CD8-positive, alpha-beta memory T cell (primary cell): ENCODE measurements at regions not wholly inside any gene's neighbourhood (a gene's known extent, or its start where the extent isn't known, plus 50 kb on each side); places are given as distances from the start of the nearest gene placed in this dataset.

Source experiments
- CTCF ChIA-PET: fragments of 350-600 bp; sonication (Branson Sonifier 250); formaldehyde crosslinking; loops from one replicate; lab custom pipeline; 2021; ENCODE audit warnings: antibody characterized with exemption; lab: Charles Lee
- POLR2A ChIA-PET: fragments of 350-600 bp; sonication (Branson Sonifier 250); formaldehyde crosslinking; loops from one replicate; lab custom pipeline; 2021; ENCODE audit warnings: antibody characterized with exemption; lab: Charles Lee
- DNase-seq, 5 donors: peaks; one replicate each; pipeline versions ENCODE4 v3.0.0 to v3.0.0-alpha.2; 2020 to 2022; ENCODE audit warnings: mixed read lengths in 1 of 5
- H3K27ac ChIP-seq: one replicate; pipeline ENCODE4 v1.7.0; 2013; ENCODE audit warnings: low read depth, mild to moderate bottlenecking, low read length, moderate library complexity
- H3K27me3 ChIP-seq: 2 replicates; pipeline ENCODE4 v1.7.0; 2013; ENCODE audit warnings: low read length, mild to moderate bottlenecking; ENCODE audit not compliant: insufficient read depth, poor library complexity, severe bottlenecking
- H3K36me3 ChIP-seq: 2 replicates; pipeline ENCODE4 v1.7.0; 2013; ENCODE audit warnings: mild to moderate bottlenecking, low read length, moderate library complexity; ENCODE audit not compliant: insufficient read depth
- H3K4me1 ChIP-seq: 2 replicates; pipeline ENCODE4 v1.7.0; 2013; ENCODE audit warnings: mild to moderate bottlenecking, low read length, moderate library complexity; ENCODE audit not compliant: insufficient read depth
- H3K4me3 ChIP-seq: 2 replicates; pipeline ENCODE4 v1.7.0; 2013; ENCODE audit warnings: mild to moderate bottlenecking, low read length
- H3K9me3 ChIP-seq: 2 replicates; pipeline ENCODE4 v1.7.0; 2013; ENCODE audit warnings: mild to moderate bottlenecking, low read length
- H3K27ac Mint-ChIP-seq, 8 donors: one replicate each; pipeline ENCODE4 v1.8.0; 2020 to 2021; ENCODE audit warnings: mixed read lengths in 8 of 8, mild to moderate bottlenecking in 6 of 8, inconsistent platforms in 3 of 8, moderate library complexity in 3 of 8
- H3K27me3 Mint-ChIP-seq, 2 donors: one replicate each; pipeline ENCODE4 v1.8.0; 2020 to 2021; ENCODE audit warnings: mixed read lengths in 2 of 2, mild to moderate bottlenecking in 1 of 2, moderate library complexity in 1 of 2
- H3K36me3 Mint-ChIP-seq, 3 donors: one replicate each; pipeline ENCODE4 v1.8.0; 2020 to 2021; ENCODE audit warnings: mixed read lengths in 3 of 3, inconsistent platforms in 1 of 3, mild to moderate bottlenecking in 1 of 3
- H3K4me1 Mint-ChIP-seq, 3 donors: one replicate each; pipeline ENCODE4 v1.8.0; 2020 to 2021; ENCODE audit warnings: mixed read lengths in 3 of 3, inconsistent platforms in 1 of 3, mild to moderate bottlenecking in 1 of 3
- H3K4me3 Mint-ChIP-seq, 7 donors: one replicate each; pipeline ENCODE4 v1.8.0; 2020 to 2021; ENCODE audit warnings: mixed read lengths in 7 of 7, mild to moderate bottlenecking in 6 of 7, moderate library complexity in 4 of 7, inconsistent platforms in 2 of 7
- H3K9me3 Mint-ChIP-seq, 5 donors: one replicate each; pipeline ENCODE4 v1.8.0; 2020 to 2022; ENCODE audit warnings: mixed read lengths in 5 of 5, mild to moderate bottlenecking in 3 of 5, moderate library complexity in 2 of 5, inconsistent platforms in 1 of 5

DNA sequence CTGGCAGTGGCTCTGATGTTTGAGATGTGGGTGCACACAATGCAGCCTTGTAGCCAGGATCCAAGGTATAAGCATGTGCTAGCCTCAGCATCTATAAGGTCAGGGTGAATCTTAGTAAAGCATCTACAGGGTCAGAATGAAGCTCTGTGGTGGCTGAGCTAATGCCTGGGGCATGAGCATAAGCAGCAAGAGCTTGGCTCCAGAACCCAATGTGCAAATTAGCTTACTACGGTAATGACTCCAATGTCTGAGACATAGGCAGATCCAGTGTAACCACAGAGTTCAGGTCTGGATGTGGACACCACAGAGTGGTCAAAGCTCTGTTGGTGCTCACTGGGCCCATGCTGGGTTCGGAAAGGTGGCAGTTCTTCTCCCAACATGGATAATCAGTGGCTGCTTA lies 304.5 kb upstream of the NECTIN3 start:
- DNase-seq, result no peak
- Histone ChIP-seq H3K4me1 (no peaks in the 10 kb centered on the region), H3K27ac (no peak overlapping the region), H3K36me3 (no peaks in the 10 kb centered on the region), H3K9me3 (no peaks in the 10 kb centered on the region), H3K27me3 (no peaks in the 10 kb centered on the region), H3K4me3 (no peak overlapping the region)
- H3K27me3 Mint-ChIP-seq, result peaks cover 0 to 5% of the 10 kb centered on the region in 2 donors
- H3K4me1 Mint-ChIP-seq, result no peaks in the 10 kb centered on the region
- ChIA-PET POLR2A (no interaction called here), CTCF (no interaction called here)
- H3K36me3 Mint-ChIP-seq, result no peaks in the 10 kb centered on the region
- no peak overlapping the region for H3K4me3 Mint-ChIP-seq
- peaks cover 2 to 13% (median 5%) of the 10 kb centered on the region in 5 donors for H3K9me3 Mint-ChIP-seq
- no peak overlapping the region for H3K27ac Mint-ChIP-seq

DNA sequence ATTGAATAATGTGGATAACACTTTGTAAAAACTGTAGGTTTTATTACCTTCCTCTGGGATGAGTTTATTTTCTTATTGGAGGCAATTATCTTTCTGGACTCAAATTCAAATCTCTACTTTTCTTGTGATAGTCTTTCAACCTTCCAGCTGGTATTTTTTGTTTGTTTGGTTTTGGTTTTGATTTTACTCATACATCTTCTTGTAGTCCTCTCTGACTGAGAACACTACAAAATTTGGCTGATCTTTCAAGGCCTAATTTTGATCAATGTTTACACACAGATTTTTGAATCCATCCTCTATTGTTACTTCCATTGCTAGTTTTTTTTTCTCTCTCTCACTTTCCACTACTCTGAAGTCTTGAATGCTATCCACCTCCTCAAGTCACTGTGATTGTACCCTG lies 303.8 kb upstream of the NECTIN3 start:
- Histone ChIP-seq H3K4me3 (no peak overlapping the region), H3K4me1 (no peaks in the 10 kb centered on the region), H3K27me3 (no peaks in the 10 kb centered on the region), H3K9me3 (no peaks in the 10 kb centered on the region), H3K36me3 (no peaks in the 10 kb centered on the region), H3K27ac (no peak overlapping the region)
- POLR2A ChIA-PET, result no interaction called here
- DNase-seq, result no peak
- Mint-ChIP-seq H3K27me3 (peaks cover 0 to 5% of the 10 kb centered on the region in 2 donors), H3K4me3 (no peak overlapping the region), H3K36me3 (no peaks in the 10 kb centered on the region), H3K9me3 (peaks cover 2 to 13% (median 5%) of the 10 kb centered on the region in 5 donors), H3K27ac (no peak overlapping the region), H3K4me1 (no peaks in the 10 kb centered on the region)
- CTCF ChIA-PET, result no interaction called here

GRCh38 chr3:110773413-110773954 lies 298.1 kb upstream of the NECTIN3 start:
- Histone ChIP-seq H3K9me3 (no peaks in the 10 kb centered on the region), H3K36me3 (no peaks in the 10 kb centered on the region), H3K27ac (no peak overlapping the region), H3K4me3 (no peak overlapping the region), H3K27me3 (no peaks in the 10 kb centered on the region), H3K4me1 (no peaks in the 10 kb centered on the region)
- H3K9me3 Mint-ChIP-seq, result peaks cover 0 to 2% (median 0%) of the 10 kb centered on the region in 5 donors
- ChIA-PET POLR2A (no interaction called here), CTCF (no interaction called here)
- H3K27ac Mint-ChIP-seq, result no peak overlapping the region
- DNase-seq, result no peak
- no peaks in the 10 kb centered on the region for H3K4me1 Mint-ChIP-seq
- H3K36me3 Mint-ChIP-seq, result no peaks in the 10 kb centered on the region
- peaks cover 0 to 2% of the 10 kb centered on the region in 2 donors for H3K27me3 Mint-ChIP-seq
- no peak overlapping the region for H3K4me3 Mint-ChIP-seq

DNA sequence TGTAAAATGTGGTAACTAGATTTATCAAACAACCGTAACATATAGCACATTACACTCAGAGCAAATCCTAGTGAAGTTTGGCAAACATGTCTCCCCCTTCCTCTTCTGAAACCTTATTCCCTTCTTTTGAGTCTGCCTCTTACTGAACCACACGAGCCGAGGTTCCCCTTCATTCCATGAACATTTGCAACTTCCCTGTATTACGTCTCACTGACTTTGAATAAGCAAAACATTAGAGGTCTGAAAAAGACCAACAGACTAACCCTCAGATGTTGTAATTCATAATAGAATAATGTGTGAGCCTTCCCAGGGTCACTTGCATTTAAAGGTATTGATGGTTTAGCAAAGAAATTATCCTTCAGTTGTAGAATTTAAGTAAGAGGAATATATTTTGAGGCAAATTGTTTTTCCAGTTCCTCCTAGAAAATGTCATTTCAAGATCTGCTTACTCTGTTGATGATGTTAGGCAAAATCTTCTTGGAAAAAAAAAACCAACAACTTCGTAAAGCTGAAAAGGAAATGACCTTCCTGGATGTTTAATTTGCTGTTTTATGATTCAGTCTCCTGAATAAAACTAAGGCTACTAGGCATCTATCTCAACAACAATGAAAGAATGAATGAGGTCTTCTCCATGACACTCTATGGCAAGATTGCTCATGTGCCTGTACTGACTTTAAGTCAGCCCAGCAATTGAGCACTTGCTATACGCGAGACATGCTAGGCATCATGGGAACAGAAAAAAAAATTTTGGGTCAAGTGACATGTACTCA lies 296.9 kb upstream of the NECTIN3 start:
- no peaks in the 10 kb centered on the region for H3K9me3 ChIP-seq
- H3K4me3 Mint-ChIP-seq, result no peak overlapping the region
- no peak overlapping the region for H3K4me3 ChIP-seq
- H3K36me3 Mint-ChIP-seq, result no peaks in the 10 kb centered on the region
- CTCF ChIA-PET, result no interaction called here
- no peaks in the 10 kb centered on the region for H3K4me1 ChIP-seq
- POLR2A ChIA-PET, result no interaction called here
- no peaks in the 10 kb centered on the region for H3K27me3 ChIP-seq
- no peak overlapping the region for H3K27ac ChIP-seq
- no peak for DNase-seq
- peaks cover 0 to 2% of the 10 kb centered on the region in 2 donors for H3K27me3 Mint-ChIP-seq
- H3K36me3 ChIP-seq, result no peaks in the 10 kb centered on the region
- H3K9me3 Mint-ChIP-seq, result peaks cover 0 to 2% (median 0%) of the 10 kb centered on the region in 5 donors
- no peak overlapping the region for H3K27ac Mint-ChIP-seq
- H3K4me1 Mint-ChIP-seq, result no peaks in the 10 kb centered on the region

DNA sequence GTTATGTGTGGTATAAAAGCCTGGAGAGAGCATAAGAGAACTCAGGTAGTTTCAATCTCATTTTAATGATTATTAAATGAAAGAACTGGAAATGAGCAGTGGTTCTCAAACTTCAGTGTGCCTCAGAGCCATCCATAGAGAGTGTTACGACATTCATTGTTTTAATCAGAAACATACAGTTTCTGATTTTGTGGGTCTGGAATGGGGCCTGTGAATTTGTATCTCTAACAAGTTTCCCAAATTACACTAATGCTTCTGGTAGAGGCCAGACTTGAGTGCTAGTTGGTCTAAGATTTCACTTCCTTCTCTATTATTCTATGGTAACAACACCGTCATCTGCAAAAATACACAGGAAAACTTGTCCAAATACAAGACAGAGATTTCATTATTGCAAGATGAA lies 292.0 kb upstream of the NECTIN3 start:
- Mint-ChIP-seq H3K27me3 (no peaks in the 10 kb centered on the region), H3K9me3 (no peaks in the 10 kb centered on the region), H3K4me3 (no peak overlapping the region), H3K36me3 (no peaks in the 10 kb centered on the region), H3K27ac (no peak overlapping the region), H3K4me1 (no peaks in the 10 kb centered on the region)
- H3K4me1 ChIP-seq, result no peaks in the 10 kb centered on the region
- no peak overlapping the region for H3K27ac ChIP-seq
- ChIA-PET CTCF (no interaction called here), POLR2A (interaction anchor here (0.7 kb wide), 1 partner anchor 87 kb away, joined by 3 read pairs; no protein-coding TSS in a partner anchor)
- H3K36me3 ChIP-seq, result no peaks in the 10 kb centered on the region
- no peak for DNase-seq
- H3K27me3 ChIP-seq, result no peaks in the 10 kb centered on the region
- H3K9me3 ChIP-seq, result no peaks in the 10 kb centered on the region
- no peak overlapping the region for H3K4me3 ChIP-seq

DNA sequence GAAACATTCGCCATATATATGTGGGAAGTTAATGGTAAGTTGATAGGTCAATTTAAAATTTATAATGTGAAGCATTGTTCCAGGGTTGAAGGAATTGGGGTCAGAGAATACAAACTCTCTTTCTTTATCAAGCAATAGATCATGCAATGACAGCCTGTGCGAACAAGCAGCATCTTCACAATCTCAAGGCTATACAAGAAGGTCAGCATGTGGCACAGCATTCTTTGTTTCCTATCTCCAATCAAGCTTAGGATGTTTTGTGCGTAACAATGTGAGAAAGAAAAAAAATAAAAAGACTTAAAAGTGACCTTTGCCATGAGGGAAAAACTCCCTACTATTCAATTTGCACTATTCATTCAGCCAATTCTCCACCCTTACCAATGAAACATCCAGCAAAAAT lies 288.1 kb upstream of the NECTIN3 start:
- no peaks in the 10 kb centered on the region for H3K4me1 Mint-ChIP-seq
- H3K36me3 ChIP-seq, result no peaks in the 10 kb centered on the region
- no peaks in the 10 kb centered on the region for H3K36me3 Mint-ChIP-seq
- POLR2A ChIA-PET, result no interaction called here
- H3K4me3 Mint-ChIP-seq, result no peak overlapping the region
- no peaks in the 10 kb centered on the region for H3K27me3 ChIP-seq
- H3K9me3 Mint-ChIP-seq, result peaks cover 0 to 5% (median 0%) of the 10 kb centered on the region in 5 donors
- H3K27ac ChIP-seq, result no peak overlapping the region
- DNase-seq, result no peak
- H3K9me3 ChIP-seq, result no peaks in the 10 kb centered on the region
- H3K4me3 ChIP-seq, result no peak overlapping the region
- H3K4me1 ChIP-seq, result no peaks in the 10 kb centered on the region
- CTCF ChIA-PET, result no interaction called here
- H3K27ac Mint-ChIP-seq, result no peak overlapping the region
- no peaks in the 10 kb centered on the region for H3K27me3 Mint-ChIP-seq

GRCh38 chr3:110788794-110789193 lies 282.8 kb upstream of the NECTIN3 start:
- CTCF ChIA-PET, result no interaction called here
- no peak overlapping the region for H3K27ac ChIP-seq

GRCh38 chr3:110789315-110789714 lies 282.3 kb upstream of the NECTIN3 start:
- Histone ChIP-seq H3K36me3 (no peaks in the 10 kb centered on the region), H3K27me3 (no peaks in the 10 kb centered on the region), H3K9me3 (no peaks in the 10 kb centered on the region), H3K27ac (no peak overlapping the region), H3K4me1 (no peaks in the 10 kb centered on the region), H3K4me3 (no peak overlapping the region)
- H3K9me3 Mint-ChIP-seq, result peaks cover 0 to 5% (median 0%) of the 10 kb centered on the region in 5 donors
- ChIA-PET CTCF (no interaction called here), POLR2A (no interaction called here)
- H3K27me3 Mint-ChIP-seq, result no peaks in the 10 kb centered on the region
- H3K36me3 Mint-ChIP-seq, result peaks cover 0 to 1% (median 0%) of the 10 kb centered on the region in 3 donors
- no peak overlapping the region for H3K27ac Mint-ChIP-seq
- DNase-seq, result no peak
- H3K4me1 Mint-ChIP-seq, result no peaks in the 10 kb centered on the region
- H3K4me3 Mint-ChIP-seq, result no peak overlapping the region

More at GRCh38 chr3:110788794-110789193, 282.8 kb upstream of the NECTIN3 start:
- Mint-ChIP-seq H3K36me3 (peaks cover 0 to 1% (median 0%) of the 10 kb centered on the region in 3 donors), H3K9me3 (peaks cover 0 to 5% (median 0%) of the 10 kb centered on the region in 5 donors), H3K4me3 (no peak overlapping the region), H3K27me3 (no peaks in the 10 kb centered on the region), H3K4me1 (no peaks in the 10 kb centered on the region), H3K27ac (no peak overlapping the region)
- no peaks in the 10 kb centered on the region for H3K36me3 ChIP-seq
- H3K9me3 ChIP-seq, result no peaks in the 10 kb centered on the region
- no peak overlapping the region for H3K4me3 ChIP-seq
- no peaks in the 10 kb centered on the region for H3K4me1 ChIP-seq
- POLR2A ChIA-PET, result no interaction called here
- DNase-seq, result no peak
- H3K27me3 ChIP-seq, result no peaks in the 10 kb centered on the region
